HEK293T (cell line): ENCODE measurements at regions not wholly inside any gene's neighbourhood (a gene's known extent, or its start where the extent isn't known, plus 50 kb on each side); places are given as distances from the start of the nearest gene placed in this dataset.

ENCODE experiments used
- BHLHE40 ChIP-seq: fragments of 450-650 bp; IDR thresholded peaks from 2 replicates; pipeline ENCODE4 v1.6.1; 2016; ENCODE audit warnings: mild to moderate bottlenecking, moderate library complexity, borderline replicate concordance
- ELF4 ChIP-seq: fragments of 450-650 bp; IDR thresholded peaks from 2 replicates; pipeline ENCODE4 v1.6.1; 2017; ENCODE audit warnings: antibody characterized with exemption
- FOXA1 ChIP-seq: fragments of 450-650 bp; IDR thresholded peaks from 2 replicates; pipeline ENCODE4 v1.6.1; 2016; ENCODE audit warnings: mild to moderate bottlenecking
- FOXK2 ChIP-seq: fragments of 450-650 bp; IDR thresholded peaks from 2 replicates; pipeline ENCODE4 v1.6.1; 2016; ENCODE audit warnings: mild to moderate bottlenecking
- L3MBTL2 ChIP-seq: fragments of 450-650 bp; conservative IDR thresholded peaks from 2 replicates; pipeline ENCODE4 v1.6.1; 2016; ENCODE audit warnings: mild to moderate bottlenecking
- NFRKB ChIP-seq: fragments of 450-650 bp; IDR thresholded peaks from 2 replicates; pipeline ENCODE4 v1.6.1; 2016; ENCODE audit warnings: mild to moderate bottlenecking, moderate library complexity
- SP1 ChIP-seq: fragments of 450-650 bp; IDR thresholded peaks from 2 replicates; pipeline ENCODE4 v1.6.1; 2017
- SUZ12 ChIP-seq: fragments of 450-650 bp; IDR thresholded peaks from 2 replicates; pipeline ENCODE4 v1.6.1; 2016; ENCODE audit warnings: mild to moderate bottlenecking
- TARDBP ChIP-seq: fragments of 450-650 bp; IDR thresholded peaks from 2 replicates; pipeline ENCODE4 v1.6.1; 2016
- TF ChIP-seq, protein P1 (sequence below): fragments of 450-650 bp; IDR thresholded peaks from 2 replicates; pipeline ENCODE4 v1.6.1; 2016

DNA sequence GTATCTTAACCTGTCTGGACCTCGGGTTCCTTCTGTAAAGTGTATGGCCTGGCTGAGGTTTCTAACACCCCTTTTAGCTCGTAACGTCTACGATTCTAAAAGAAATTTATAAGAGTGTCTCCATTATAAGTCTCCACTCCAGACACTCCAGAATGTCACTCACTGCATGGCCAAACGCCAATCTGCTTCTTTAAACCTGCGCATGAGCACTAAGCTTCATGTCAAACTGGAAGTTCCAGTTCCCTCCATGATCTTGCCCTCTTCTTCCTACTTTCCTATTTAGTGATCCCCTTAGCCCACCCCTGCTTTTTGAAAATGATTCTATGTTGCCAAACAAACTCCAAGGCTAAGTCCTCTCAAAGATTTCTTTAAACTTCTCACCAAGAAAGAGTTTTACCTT, 241.4 kb upstream of the NPVF start:
- TF ChIP-seq NFRKB (no peak), SP1 (no peak), FOXK2 (no peak), ELF4 (no peak), FOXA1 (no peak), L3MBTL2 (no peak), SUZ12 (no peak), BHLHE40 (no peak), TARDBP (no peak)
- TF ChIP-seq, protein P1, sequence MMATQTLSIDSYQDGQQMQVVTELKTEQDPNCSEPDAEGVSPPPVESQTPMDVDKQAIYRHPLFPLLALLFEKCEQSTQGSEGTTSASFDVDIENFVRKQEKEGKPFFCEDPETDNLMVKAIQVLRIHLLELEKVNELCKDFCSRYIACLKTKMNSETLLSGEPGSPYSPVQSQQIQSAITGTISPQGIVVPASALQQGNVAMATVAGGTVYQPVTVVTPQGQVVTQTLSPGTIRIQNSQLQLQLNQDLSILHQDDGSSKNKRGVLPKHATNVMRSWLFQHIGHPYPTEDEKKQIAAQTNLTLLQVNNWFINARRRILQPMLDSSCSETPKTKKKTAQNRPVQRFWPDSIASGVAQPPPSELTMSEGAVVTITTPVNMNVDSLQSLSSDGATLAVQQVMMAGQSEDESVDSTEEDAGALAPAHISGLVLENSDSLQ: no peak
